HG03045 (cell line): ENCODE measurements at regions not wholly inside any gene's neighbourhood (a gene's known extent, or its start where the extent isn't known, plus 50 kb on each side); places are given as distances from the start of the nearest gene placed in this dataset.
"Not testable (repeated sequence)": the region's sequence is repeated elsewhere in the genome, so short reads cannot be mapped to it uniquely, and the experiment has no call there.

Source experiments
- ATAC-seq: cut with Tn5 transposase; IDR thresholded peaks from one replicate; pipeline ENCODE4 v1.9.1; 2021; ENCODE audit warnings: mild to moderate bottlenecking, moderate library complexity; ENCODE audit not compliant: unreplicated experiment

GRCh38 chr12:25682421-25682820, 129.3 kb upstream of the LMNTD1 start:
- no peak for ATAC-seq

- no peak for ATAC-seq
Measured at GRCh38 chr12:25684070-25684469, 131.0 kb upstream of the LMNTD1 start.

GRCh38 chr12:25686351-25686750, 133.3 kb upstream of the LMNTD1 start:
- no peak for ATAC-seq

GRCh38 chr12:25687226-25687625, 134.1 kb upstream of the LMNTD1 start:
- no peak for ATAC-seq

GRCh38 chr12:25688851-25689250, 135.8 kb upstream of the LMNTD1 start:
- ATAC-seq: not testable (repeated sequence)

GRCh38 chr12:25689996-25690501, 137.0 kb upstream of the LMNTD1 start:
- no peak for ATAC-seq

- no peak for ATAC-seq
Measured at GRCh38 chr12:25690996-25691864, 138.1 kb upstream of the LMNTD1 start.

GRCh38 chr12:25691865-25692114, 138.7 kb upstream of the LMNTD1 start:
- no peak for ATAC-seq

- no peak for ATAC-seq
Measured at GRCh38 chr12:25692115-25693035, 139.3 kb upstream of the LMNTD1 start.

- no peak for ATAC-seq
Measured at GRCh38 chr12:25694072-25694471, 141.0 kb upstream of the LMNTD1 start.

GRCh38 chr12:25695574-25695973, 142.5 kb upstream of the LMNTD1 start:
- no peak for ATAC-seq

GRCh38 chr12:25698772-25699171, 145.7 kb upstream of the LMNTD1 start:
- ATAC-seq: no peak

- no peak for ATAC-seq
Measured at GRCh38 chr12:25699454-25699853, 146.4 kb upstream of the LMNTD1 start.

- no peak for ATAC-seq
Measured at GRCh38 chr12:25701290-25701689, 148.2 kb upstream of the LMNTD1 start.

GRCh38 chr12:25702553-25702952, 149.5 kb upstream of the LMNTD1 start:
- ATAC-seq: no peak

GRCh38 chr12:25705261-25705660, 152.2 kb upstream of the LMNTD1 start:
- no peak for ATAC-seq

- ATAC-seq: not testable (repeated sequence)
Measured at GRCh38 chr12:25706646-25707045, 153.6 kb upstream of the LMNTD1 start.

- ATAC-seq: no peak
Measured at GRCh38 chr12:25707056-25707455, 154.0 kb upstream of the LMNTD1 start.

GRCh38 chr12:25708661-25709060, 155.6 kb upstream of the LMNTD1 start:
- ATAC-seq: no peak

- no peak for ATAC-seq
Measured at GRCh38 chr12:25710128-25710527, 157.0 kb upstream of the LMNTD1 start.

- not testable (repeated sequence) for ATAC-seq
Measured at GRCh38 chr12:25710938-25711605, 158.0 kb upstream of the LMNTD1 start.
